Hematopoietic multipotent progenitor cell treated with erythropoietin and hydrocortisone succinate and interleukin-3 and kit ligand, for 4 days (in vitro differentiated cells): ENCODE measurements at regions not wholly inside any gene's neighbourhood (a gene's known extent, or its start where the extent isn't known, plus 50 kb on each side); places are given as distances from the start of the nearest gene placed in this dataset.

ENCODE experiments used
- DNase-seq: peaks from one replicate; pipeline ENCODE4 v3.0.0-alpha.2; 2015

GRCh38 chr19:31402529-31403316, 53.5 kb upstream of the TSHZ3 start:
- DNase-seq = no peak

- DNase-seq = no peak
Measured at GRCh38 chr19:31406106-31406505, 56.9 kb upstream of the TSHZ3 start.

GRCh38 chr19:31408460-31409124, 59.4 kb upstream of the TSHZ3 start:
- no peak for DNase-seq

- no peak for DNase-seq
Measured at GRCh38 chr19:31413353-31413752, 64.1 kb upstream of the TSHZ3 start.

- DNase-seq = no peak
Measured at GRCh38 chr19:31415322-31415721, 66.1 kb upstream of the TSHZ3 start.

GRCh38 chr19:31416548-31416947, 67.3 kb upstream of the TSHZ3 start:
- DNase-seq = no peak

GRCh38 chr19:31418055-31418454, 68.8 kb upstream of the TSHZ3 start:
- DNase-seq = no peak

GRCh38 chr19:31418692-31419430, 69.6 kb upstream of the TSHZ3 start:
- DNase-seq = no peak

- no peak for DNase-seq
Measured at GRCh38 chr19:31419871-31420445, 70.7 kb upstream of the TSHZ3 start.

- DNase-seq = no peak
Measured at GRCh38 chr19:31421082-31421481, 71.8 kb upstream of the TSHZ3 start.

GRCh38 chr19:31421856-31422255, 72.6 kb upstream of the TSHZ3 start:
- DNase-seq = no peak

- DNase-seq = no peak
Measured at GRCh38 chr19:31423896-31424295, 74.7 kb upstream of the TSHZ3 start.

- no peak for DNase-seq
Measured at GRCh38 chr19:31424861-31425620, 75.8 kb upstream of the TSHZ3 start.

GRCh38 chr19:31427857-31428256, 78.6 kb upstream of the TSHZ3 start:
- no peak for DNase-seq

- DNase-seq = no peak
Measured at GRCh38 chr19:31430381-31430780, 81.1 kb upstream of the TSHZ3 start.

- DNase-seq = no peak
Measured at GRCh38 chr19:31432201-31432810, 83.1 kb upstream of the TSHZ3 start.

- no peak for DNase-seq
Measured at GRCh38 chr19:31436121-31436776, 87.0 kb upstream of the TSHZ3 start.

- no peak for DNase-seq
Measured at GRCh38 chr19:31438401-31439269, 89.4 kb upstream of the TSHZ3 start.

- DNase-seq = no peak
Measured at GRCh38 chr19:31439270-31439573, 90.0 kb upstream of the TSHZ3 start.

GRCh38 chr19:31444931-31445330, 95.7 kb upstream of the TSHZ3 start:
- DNase-seq = no peak

- no peak for DNase-seq
Measured at GRCh38 chr19:31445406-31445805, 96.2 kb upstream of the TSHZ3 start.
